ENCODE measurements at regions not wholly inside any gene's neighbourhood (a gene's known extent, or its start where the extent isn't known, plus 50 kb on each side); places are given as distances from the start of the nearest gene placed in this dataset.
"Not testable (repeated sequence)": the region's sequence is repeated elsewhere in the genome, so short reads cannot be mapped to it uniquely, and the experiment has no call there.

GRCh38 chr3:84308379-84308778 lies 650.4 kb upstream of the CADM2 start:
- no peak for DNase-seq
- Histone ChIP-seq H3K27me3 (no peaks in the 10 kb centered on the region), H3K36me3 (ENCODE audit: low read depth, missing control alignments) (no peaks in the 10 kb centered on the region), H3K4me1 (no peaks in the 10 kb centered on the region), H3K9me3 (no peaks in the 10 kb centered on the region), H3K4me3 (no peak overlapping the region), H3K27ac (no peak overlapping the region)
- 67 to 78% methylated on average over 3 of the region's 3 CpGs for WGBS, 2 donors
- no peak for TF ChIP-seq CTCF (IDR thresholded peaks at IDR 0.05)
- no peak for TF ChIP-seq POLR2A (IDR thresholded peaks at IDR 0.05)
- intact Hi-C loops (cut with DNase I; ENCODE audit: low total_unique reads): no loop called here

GRCh38 chr3:84318273-84318809 lies 640.4 kb upstream of the CADM2 start:
- H3K27me3 ChIP-seq: no peaks in the 10 kb centered on the region
- TF ChIP-seq POLR2A (IDR thresholded peaks at IDR 0.05): no peak
- DNase-seq: no peak
- H3K27ac ChIP-seq: no peak overlapping the region
- 66 to 80% methylated on average over 2 of the region's 2 CpGs for WGBS, 2 donors
- H3K4me3 ChIP-seq: no peak overlapping the region
- H3K4me1 ChIP-seq: no peaks in the 10 kb centered on the region
- no peaks in the 10 kb centered on the region for H3K36me3 ChIP-seq (ENCODE audit: low read depth, missing control alignments)
- H3K9me3 ChIP-seq: no peaks in the 10 kb centered on the region
- intact Hi-C loops (cut with DNase I; ENCODE audit: low total_unique reads): no loop called here

GRCh38 chr3:84365563-84366278 lies 593.1 kb upstream of the CADM2 start:
- H3K36me3 ChIP-seq (ENCODE audit: low read depth, missing control alignments); H3K4me3 ChIP-seq; H3K27ac ChIP-seq; H3K4me1 ChIP-seq; H3K9me3 ChIP-seq; H3K27me3 ChIP-seq; intact Hi-C loops (cut with DNase I; ENCODE audit: low total_unique reads); DNase-seq: not testable (repeated sequence)
- WGBS, 2 donors: 69 to 75% methylated on average over 4 to 9 of the region's 9 CpGs

All from testis (tissue), 2 donors.